Keratinocyte (primary cell): ENCODE measurements at regions not wholly inside any gene's neighbourhood (a gene's known extent, or its start where the extent isn't known, plus 50 kb on each side); places are given as distances from the start of the nearest gene placed in this dataset.

ENCODE experiments used
- DNase-seq: peaks from one replicate; pipeline ENCODE4 v3.0.0-alpha.2; 2011; ENCODE audit warnings: low read depth, missing footprints, low spot score
- FAIRE-seq: peaks from 2 replicates; lab custom pipeline; 2011; peaks lifted over from hg19 to GRCh38; lab: Jason Lieb, UNC
- H2AFZ ChIP-seq: 2 replicates; pipeline ENCODE4 v1.6.0; 2012; ENCODE audit warnings: low read length, control low read depth, inconsistent platforms; ENCODE audit not compliant: control insufficient read depth
- H3K27ac ChIP-seq: 2 replicates; pipeline ENCODE4 v1.5.1; 2011; ENCODE audit warnings: low read length; ENCODE audit not compliant: control insufficient read depth, insufficient read depth
- H3K27me3 ChIP-seq: 3 replicates; pipeline ENCODE4 v1.6.0; 2011; ENCODE audit warnings: low read length; ENCODE audit not compliant: control insufficient read depth, insufficient read depth; ENCODE audit errors: extremely low read depth
- H3K36me3 ChIP-seq, 2 experiments: 2 replicates in 1 of 2; 3 replicates in 1 of 2; pipeline ENCODE4 v1.5.1; 2011; ENCODE audit warnings: low read length in 2 of 2, mild to moderate bottlenecking in 1 of 2; ENCODE audit not compliant: control insufficient read depth in 2 of 2, insufficient read depth in 2 of 2; ENCODE audit errors: extremely low read depth in 1 of 2
- H3K4me1 ChIP-seq: 3 replicates; pipeline ENCODE4 v1.5.1; 2011; ENCODE audit warnings: low read length; ENCODE audit not compliant: control insufficient read depth, insufficient read depth; ENCODE audit errors: extremely low read depth
- H3K4me2 ChIP-seq: 3 replicates; pipeline ENCODE4 v1.6.0; 2011; ENCODE audit warnings: low read depth, low read length; ENCODE audit not compliant: control insufficient read depth, insufficient read depth; ENCODE audit errors: extremely low read depth
- H3K4me3 ChIP-seq, 3 experiments: fragments of 200-600 bp in 1 of 3; sonication (generic) in 1 of 3; 2 replicates in 2 of 3; 3 replicates in 1 of 3; pipeline ENCODE4 v1.5.1; 2011 to 2016; ENCODE audit warnings: low read length in 3 of 3, mild to moderate bottlenecking in 3 of 3, control low read depth in 2 of 3, inconsistent platforms in 1 of 3, low read depth in 1 of 3, mixed read lengths in 1 of 3, mixed run types in 1 of 3, moderate library complexity in 1 of 3; ENCODE audit not compliant: control insufficient read depth in 2 of 3, insufficient read depth in 2 of 3; ENCODE audit errors: extremely low read depth in 1 of 3
- H3K79me2 ChIP-seq: 2 replicates; pipeline ENCODE4 v1.6.0; 2012; ENCODE audit warnings: low read length; ENCODE audit not compliant: control insufficient read depth, insufficient read depth
- H3K9ac ChIP-seq: 3 replicates; pipeline ENCODE4 v1.6.0; 2011; ENCODE audit warnings: low read length; ENCODE audit not compliant: control insufficient read depth, insufficient read depth; ENCODE audit errors: extremely low read depth
- H3K9me1 ChIP-seq: 3 replicates; pipeline ENCODE4 v1.6.0; 2011; ENCODE audit warnings: low read length; ENCODE audit not compliant: control insufficient read depth, insufficient read depth; ENCODE audit errors: extremely low read depth
- H3K9me3 ChIP-seq: 2 replicates; pipeline ENCODE4 v1.5.1; 2012; ENCODE audit warnings: low read depth, low read length; ENCODE audit not compliant: control insufficient read depth
- H4K20me1 ChIP-seq: 3 replicates; pipeline ENCODE4 v1.6.0; 2011; ENCODE audit warnings: low read length; ENCODE audit not compliant: control insufficient read depth, insufficient read depth; ENCODE audit errors: extremely low read depth
- EZH2 ChIP-seq: IDR thresholded peaks from one replicate; pipeline ENCODE4 v1.6.1; 2012; ENCODE audit warnings: inconsistent platforms, mild to moderate bottlenecking, low read length, moderate library complexity
- dilution Hi-C: fragments of 300-500 bp; cut with MboI; formaldehyde crosslinking; loops from one replicate; pipeline ENCODE4 v1.7.0; 2020; ENCODE audit warnings: low sequenced_read_pairs; ENCODE audit not compliant: extremely low pct_ligation_motif_present
- TF ChIP-seq, protein P1 (sequence below), 3 experiments: IDR thresholded peaks in 1 of 3; conservative IDR thresholded peaks in 1 of 3; optimal IDR thresholded peaks in 1 of 3; 2 replicates in 2 of 3; 3 replicates in 1 of 3; pipeline versions ENCODE3 to v1.5.1; 2011; ENCODE audit warnings: low read length in 3 of 3, mild to moderate bottlenecking in 3 of 3, moderate library complexity in 2 of 3, control low read depth in 1 of 3, inconsistent platforms in 1 of 3; ENCODE audit not compliant: insufficient read depth in 2 of 3; ENCODE audit errors: extremely low read depth in 1 of 3

DNA sequence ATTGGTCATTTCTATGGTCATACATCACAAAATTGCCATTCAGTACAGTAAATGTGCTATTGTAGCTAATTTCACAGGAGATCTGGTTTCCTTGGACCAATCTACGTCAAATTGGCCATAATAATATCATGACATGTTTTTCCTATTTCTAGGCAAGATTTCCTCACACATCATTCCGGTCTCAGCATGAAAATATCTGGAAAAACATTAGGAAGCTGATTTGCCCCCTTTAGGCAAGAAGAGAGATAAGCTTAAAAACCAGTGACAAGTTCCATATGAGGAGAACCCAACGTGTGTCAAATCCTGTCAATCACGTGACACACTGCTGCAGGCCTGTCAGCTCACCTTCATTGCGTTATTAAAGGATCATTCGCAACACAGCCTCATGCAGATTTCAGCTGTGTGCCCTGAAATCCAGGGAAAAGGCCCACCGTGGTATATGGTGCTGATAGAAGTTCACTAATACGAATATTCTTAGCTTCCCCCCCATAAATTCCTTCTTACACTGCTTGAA is 153.3 kb downstream of the ST8SIA4 start:
- Histone ChIP-seq H3K4me2 (no peak overlapping the region), H4K20me1 (no peaks in the 10 kb centered on the region), H3K4me1 (no peaks in the 10 kb centered on the region), H3K9me3 (no peaks in the 10 kb centered on the region), H3K27ac (no peak overlapping the region), H3K79me2 (no peaks in the 10 kb centered on the region), H3K27me3 (no peaks in the 10 kb centered on the region), H3K36me3 (no peaks in the 10 kb centered on the region), H2AFZ (no peak overlapping the region), H3K9ac (no peak overlapping the region), H3K4me3 (no peak overlapping the region), H3K9me1 (no peaks in the 10 kb centered on the region)
- DNase-seq (no peak), FAIRE-seq (no peak)
- no peak for TF ChIP-seq EZH2
- TF ChIP-seq, protein P1, sequence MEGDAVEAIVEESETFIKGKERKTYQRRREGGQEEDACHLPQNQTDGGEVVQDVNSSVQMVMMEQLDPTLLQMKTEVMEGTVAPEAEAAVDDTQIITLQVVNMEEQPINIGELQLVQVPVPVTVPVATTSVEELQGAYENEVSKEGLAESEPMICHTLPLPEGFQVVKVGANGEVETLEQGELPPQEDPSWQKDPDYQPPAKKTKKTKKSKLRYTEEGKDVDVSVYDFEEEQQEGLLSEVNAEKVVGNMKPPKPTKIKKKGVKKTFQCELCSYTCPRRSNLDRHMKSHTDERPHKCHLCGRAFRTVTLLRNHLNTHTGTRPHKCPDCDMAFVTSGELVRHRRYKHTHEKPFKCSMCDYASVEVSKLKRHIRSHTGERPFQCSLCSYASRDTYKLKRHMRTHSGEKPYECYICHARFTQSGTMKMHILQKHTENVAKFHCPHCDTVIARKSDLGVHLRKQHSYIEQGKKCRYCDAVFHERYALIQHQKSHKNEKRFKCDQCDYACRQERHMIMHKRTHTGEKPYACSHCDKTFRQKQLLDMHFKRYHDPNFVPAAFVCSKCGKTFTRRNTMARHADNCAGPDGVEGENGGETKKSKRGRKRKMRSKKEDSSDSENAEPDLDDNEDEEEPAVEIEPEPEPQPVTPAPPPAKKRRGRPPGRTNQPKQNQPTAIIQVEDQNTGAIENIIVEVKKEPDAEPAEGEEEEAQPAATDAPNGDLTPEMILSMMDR (optimal IDR thresholded peaks at IDR 0.05 in 1 of 3, IDR thresholded peaks at IDR 0.05 in 1 of 3, conservative IDR thresholded peaks at IDR 0.05 in 1 of 3; ENCODE audit: extremely low read depth in 1 of 3, insufficient read depth in 2 of 3, low read length in 3 of 3), result no peak
- dilution Hi-C loops, result no loop called here

DNA sequence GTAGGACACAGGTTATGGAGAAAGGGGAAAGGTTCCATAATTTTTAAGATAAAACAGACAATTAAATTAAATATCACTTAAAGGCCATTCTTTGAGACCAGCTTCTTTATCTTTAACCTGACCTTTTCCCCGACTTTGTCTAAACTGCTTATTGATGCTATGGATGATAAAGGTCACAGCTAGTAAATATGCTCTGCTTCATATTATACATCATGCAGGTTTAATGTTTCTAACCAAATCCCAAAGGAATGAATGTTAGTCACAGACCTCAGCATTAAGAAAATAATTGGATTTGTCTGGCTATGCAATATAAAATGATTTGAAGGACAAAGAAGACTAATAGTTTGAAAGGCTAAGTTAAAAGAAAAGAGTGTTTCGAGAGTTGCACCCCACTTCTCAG is 147.6 kb downstream of the ST8SIA4 start:
- H3K9me1 ChIP-seq, result peaks cover 2% of the 10 kb centered on the region
- FAIRE-seq (no peak), DNase-seq (no peak)
- H2AFZ ChIP-seq, result no peak overlapping the region
- no peaks in the 10 kb centered on the region for H3K4me1 ChIP-seq
- H3K4me2 ChIP-seq, result no peak overlapping the region
- H4K20me1 ChIP-seq, result no peaks in the 10 kb centered on the region
- no peak overlapping the region for H3K4me3 ChIP-seq
- no peaks in the 10 kb centered on the region for H3K79me2 ChIP-seq
- dilution Hi-C loops, result no loop called here
- H3K27ac ChIP-seq, result no peak overlapping the region
- no peaks in the 10 kb centered on the region for H3K9me3 ChIP-seq
- H3K36me3 ChIP-seq, result no peaks in the 10 kb centered on the region
- TF ChIP-seq EZH2, result no peak
- TF ChIP-seq, protein P1 (optimal IDR thresholded peaks at IDR 0.05 in 1 of 3, IDR thresholded peaks at IDR 0.05 in 1 of 3, conservative IDR thresholded peaks at IDR 0.05 in 1 of 3; ENCODE audit: extremely low read depth in 1 of 3, insufficient read depth in 2 of 3, low read length in 3 of 3), result no peak
- no peak overlapping the region for H3K9ac ChIP-seq
- H3K27me3 ChIP-seq, result no peaks in the 10 kb centered on the region
